HG03097 (cell line): ENCODE measurements at regions not wholly inside any gene's neighbourhood (a gene's known extent, or its start where the extent isn't known, plus 50 kb on each side); places are given as distances from the start of the nearest gene placed in this dataset.

ENCODE experiments used
- ATAC-seq: cut with Tn5 transposase; IDR thresholded peaks from one replicate; pipeline ENCODE4 v1.9.1; 2021; ENCODE audit not compliant: unreplicated experiment, low FRiP score

- ATAC-seq: no peak
Observed at GRCh38 chr1:60162936-60163335, 89.4 kb upstream of the C1orf87 start.

- ATAC-seq: no peak
Observed at GRCh38 chr1:60160141-60160540, 86.6 kb upstream of the C1orf87 start.

- ATAC-seq: no peak
Observed at GRCh38 chr1:60156371-60156770, 82.8 kb upstream of the C1orf87 start.

GRCh38 chr1:60153961-60154360 lies 80.4 kb upstream of the C1orf87 start:
- no peak for ATAC-seq

GRCh38 chr1:60152891-60153290 lies 79.3 kb upstream of the C1orf87 start:
- ATAC-seq: no peak

- no peak for ATAC-seq
Observed at GRCh38 chr1:60151311-60151710, 77.7 kb upstream of the C1orf87 start.

GRCh38 chr1:60149251-60149650 lies 75.7 kb upstream of the C1orf87 start:
- ATAC-seq: no peak

- ATAC-seq: no peak
Observed at GRCh38 chr1:60146884-60147283, 73.3 kb upstream of the C1orf87 start.

- ATAC-seq: no peak
Observed at GRCh38 chr1:60145771-60146170, 72.2 kb upstream of the C1orf87 start.

- ATAC-seq: no peak
Observed at GRCh38 chr1:60141743-60142142, 68.2 kb upstream of the C1orf87 start.

DNA sequence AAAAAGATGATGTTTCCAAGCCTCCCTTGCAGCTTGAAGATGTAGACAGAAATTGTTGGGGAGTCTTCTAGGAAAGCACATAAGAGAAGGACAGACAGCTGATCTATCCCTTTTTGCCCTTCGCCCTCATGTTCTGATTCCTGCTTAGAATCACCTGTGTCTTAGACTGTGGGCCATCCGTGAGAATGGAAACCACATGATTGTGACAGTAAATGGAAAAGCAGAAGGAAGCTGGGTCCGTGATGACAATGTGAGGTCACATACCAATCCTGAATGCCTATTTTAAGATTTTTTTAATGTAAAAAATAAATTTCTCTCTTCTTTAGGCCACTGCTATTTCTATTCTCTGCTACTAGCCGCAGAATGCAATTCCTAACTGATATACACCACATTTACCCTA lies 67.7 kb upstream of the C1orf87 start:
- no peak for ATAC-seq

DNA sequence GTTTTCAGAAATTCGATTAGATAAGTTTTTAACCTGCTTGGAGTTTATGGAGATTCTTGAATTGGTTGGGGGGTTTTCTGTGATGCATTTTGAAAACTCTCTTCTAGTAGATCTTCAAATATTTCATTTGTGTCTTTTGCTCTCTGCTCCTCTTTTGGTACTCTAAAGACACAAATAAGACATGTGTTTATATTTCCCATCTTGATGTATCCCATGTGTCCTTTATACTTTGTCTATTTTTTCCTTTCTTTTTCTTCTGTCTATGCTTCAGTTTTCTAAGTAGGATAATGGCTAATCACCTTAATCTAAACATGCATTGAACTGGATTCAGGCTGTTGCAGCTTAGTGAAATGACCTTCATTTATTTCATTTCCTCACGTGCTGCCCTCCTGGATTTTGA lies 63.8 kb upstream of the C1orf87 start:
- ATAC-seq: no peak

DNA sequence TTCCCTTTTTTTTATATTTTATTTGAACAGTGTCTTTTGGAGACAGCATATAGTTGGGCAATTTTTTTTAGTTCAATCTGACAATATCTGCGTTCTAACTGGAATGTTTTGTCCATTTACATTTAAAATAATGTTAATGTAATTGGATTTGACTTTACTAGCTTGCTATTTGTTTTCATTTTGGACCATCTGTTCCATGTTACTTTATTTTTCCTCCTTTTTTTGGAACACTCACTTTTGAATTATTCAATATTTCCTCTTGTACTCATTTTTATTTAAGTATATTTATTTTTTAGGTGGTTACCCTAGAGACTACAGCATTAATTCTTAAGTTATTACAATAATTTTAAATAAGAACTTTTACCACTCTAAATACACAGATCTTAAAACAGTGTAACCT lies 62.8 kb upstream of the C1orf87 start:
- no peak for ATAC-seq

DNA sequence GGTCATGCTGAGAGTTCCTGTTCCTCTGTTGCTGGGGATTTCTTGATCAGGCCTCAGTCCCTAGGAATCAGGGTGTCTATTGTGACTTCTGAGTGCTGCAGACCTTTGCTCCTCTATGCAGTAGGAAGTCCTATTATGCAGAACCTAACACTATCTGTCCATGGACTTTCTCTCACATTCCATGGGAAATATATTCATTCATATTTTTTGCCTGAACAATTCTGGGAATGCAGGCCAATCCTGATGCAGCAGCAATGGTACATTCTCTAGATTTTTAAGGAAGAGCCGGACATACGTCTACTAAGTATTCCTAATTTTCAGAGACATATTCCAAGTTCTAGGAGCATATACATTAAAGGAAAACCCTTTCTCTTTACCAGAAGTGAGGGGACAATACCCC lies 61.1 kb upstream of the C1orf87 start:
- ATAC-seq: no peak

DNA sequence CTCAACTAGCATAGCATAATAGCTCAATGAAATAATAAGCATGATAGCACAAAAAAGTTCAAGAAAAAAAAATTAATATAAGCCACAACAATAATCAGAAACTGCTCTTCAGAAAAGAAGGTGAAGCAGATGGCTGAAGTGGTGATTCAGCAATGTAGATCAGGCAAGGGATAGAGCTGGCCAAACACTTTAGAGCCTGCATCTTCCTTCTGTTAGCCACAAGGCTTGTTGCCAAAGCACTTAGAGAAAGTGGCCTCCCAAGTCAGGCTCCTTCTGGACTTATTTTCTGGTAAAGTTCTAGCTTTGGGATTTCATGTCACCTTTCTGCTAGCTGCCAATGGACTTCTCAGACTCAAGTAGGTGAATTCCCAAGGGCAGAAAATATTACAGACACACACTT lies 60.3 kb upstream of the C1orf87 start:
- no peak for ATAC-seq

DNA sequence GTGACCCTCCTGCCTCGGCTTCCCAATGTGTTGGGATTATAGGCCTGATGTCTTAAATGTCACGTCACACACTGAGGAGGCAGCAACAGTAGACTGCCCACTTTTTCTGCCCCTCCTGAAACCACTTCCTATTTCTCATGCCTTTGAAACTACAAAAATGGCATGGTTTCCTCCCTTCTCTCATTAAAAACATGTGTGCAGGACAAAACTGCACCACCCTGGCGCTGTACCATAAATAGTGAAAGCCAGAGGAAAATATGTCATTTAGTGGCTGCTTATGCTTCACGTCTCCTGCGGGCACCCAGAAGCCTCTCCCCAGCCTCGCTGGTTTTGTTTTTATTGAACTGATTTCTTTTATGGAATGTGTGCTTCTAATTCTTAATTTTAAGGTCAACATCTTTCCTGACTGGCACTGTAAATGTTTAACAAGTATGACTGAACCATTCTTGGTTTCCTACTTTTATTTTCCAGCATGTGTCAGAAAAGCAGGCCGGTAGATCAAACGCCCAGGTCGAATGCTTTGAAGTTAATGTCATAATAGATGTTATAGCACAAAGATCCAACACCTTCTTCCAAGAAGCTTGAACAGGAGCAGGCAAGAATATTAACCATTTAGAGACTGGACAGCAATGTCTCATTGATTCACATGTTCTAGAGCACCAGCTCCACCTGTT lies 59.6 kb upstream of the C1orf87 start:
- ATAC-seq: no peak

- ATAC-seq: no peak
Observed at GRCh38 chr1:60132108-60132507, 58.5 kb upstream of the C1orf87 start.

GRCh38 chr1:60130703-60131102 lies 57.1 kb upstream of the C1orf87 start:
- ATAC-seq: no peak

- ATAC-seq: no peak
Observed at GRCh38 chr1:60129911-60130310, 56.3 kb upstream of the C1orf87 start.

DNA sequence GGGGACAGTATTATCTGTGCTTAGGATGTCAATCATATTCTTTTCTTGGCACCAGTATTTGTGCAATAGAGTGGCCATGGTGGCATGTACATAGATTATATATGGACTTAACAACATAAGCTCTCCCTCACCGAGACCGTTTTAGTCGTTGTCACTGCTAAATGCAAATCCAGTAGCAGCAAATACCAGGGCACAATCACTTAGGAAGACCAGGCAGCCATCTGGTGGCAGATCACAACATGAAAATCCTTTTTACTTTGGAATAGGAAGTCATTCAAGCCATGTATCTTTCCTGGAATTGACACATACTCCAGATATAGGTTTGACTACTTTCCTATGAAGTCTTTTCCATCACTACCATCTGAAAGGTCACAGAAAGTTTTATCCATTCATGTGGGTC lies 53.2 kb upstream of the C1orf87 start:
- ATAC-seq: no peak
